Brain pericyte (primary cell): ENCODE measurements at regions not wholly inside any gene's neighbourhood (a gene's known extent, or its start where the extent isn't known, plus 50 kb on each side); places are given as distances from the start of the nearest gene placed in this dataset.

Experiments used
- DNase-seq: peaks from one replicate; pipeline ENCODE4 v3.0.0-alpha.2; 2012; ENCODE audit warnings: low read depth, low spot score

- DNase-seq: no peak
Measured at GRCh38 chr13:108156749-108157148, 58.6 kb downstream of the LIG4 start.

- DNase-seq: peak; percentile 15
Measured at GRCh38 chr13:108155185-108156106, 59.9 kb downstream of the LIG4 start.

GRCh38 chr13:108154421-108154858 is 60.9 kb downstream of the LIG4 start:
- no peak for DNase-seq

GRCh38 chr13:108146642-108147041 is 68.7 kb downstream of the LIG4 start:
- DNase-seq: no peak

- no peak for DNase-seq
Measured at GRCh38 chr13:108142702-108143436, 72.5 kb downstream of the LIG4 start.

GRCh38 chr13:108137176-108137575 is 78.2 kb downstream of the LIG4 start:
- no peak for DNase-seq

GRCh38 chr13:108127406-108127805 is 87.9 kb downstream of the LIG4 start:
- no peak for DNase-seq

- DNase-seq: no peak
Measured at GRCh38 chr13:108126056-108126455, 89.3 kb downstream of the LIG4 start.

- DNase-seq: peak; percentile 1
Measured at GRCh38 chr13:108121406-108121805, 93.9 kb downstream of the LIG4 start.

- DNase-seq: no peak
Measured at GRCh38 chr13:108120856-108121255, 94.5 kb downstream of the LIG4 start.

GRCh38 chr13:108120302-108120701 is 95.0 kb downstream of the LIG4 start:
- DNase-seq: no peak

GRCh38 chr13:108115738-108116137 is 99.6 kb downstream of the LIG4 start:
- no peak for DNase-seq

- DNase-seq: no peak
Measured at GRCh38 chr13:108113407-108113806, 101.9 kb downstream of the LIG4 start.

- DNase-seq: no peak
Measured at GRCh38 chr13:108104736-108105135, 110.6 kb downstream of the LIG4 start.

- DNase-seq: no peak
Measured at GRCh38 chr13:108102771-108103170, 112.6 kb downstream of the LIG4 start.

- no peak for DNase-seq
Measured at GRCh38 chr13:108096301-108096915, 118.9 kb downstream of the LIG4 start.

- no peak for DNase-seq
Measured at GRCh38 chr13:108095036-108095435, 120.3 kb downstream of the LIG4 start.

- no peak for DNase-seq
Measured at GRCh38 chr13:108093616-108094015, 121.7 kb downstream of the LIG4 start.

GRCh38 chr13:108087810-108088209 is 127.5 kb downstream of the LIG4 start:
- DNase-seq: no peak

- no peak for DNase-seq
Measured at GRCh38 chr13:108086678-108087077, 128.7 kb downstream of the LIG4 start.

GRCh38 chr13:108084840-108085239 is 130.5 kb downstream of the LIG4 start:
- no peak for DNase-seq

- no peak for DNase-seq
Measured at GRCh38 chr13:108083056-108083455, 132.3 kb downstream of the LIG4 start.
